OCI-LY7 (cell line): ENCODE measurements at regions not wholly inside any gene's neighbourhood (a gene's known extent, or its start where the extent isn't known, plus 50 kb on each side); places are given as distances from the start of the nearest gene placed in this dataset.

Source experiments
- BruUV-seq: library from RNA; stranded (reverse); fragments of 400-500 nt; replicated peaks from 2 replicates; lab custom pipeline; 2021; lab: Mats Ljungman, UMichigan
- CTCF ChIA-PET: fragments of 300-600 bp; sonication (Branson Sonifier 250); formaldehyde crosslinking; loops from one replicate; lab custom pipeline; 2022; ENCODE audit warnings: antibody characterized with exemption; ENCODE audit not compliant: unreplicated experiment; lab: Charles Lee
- POLR2A ChIA-PET: fragments of 300-600 bp; sonication (Branson Sonifier 250); formaldehyde crosslinking; loops from one replicate; lab custom pipeline; 2022; ENCODE audit warnings: antibody characterized with exemption; lab: Charles Lee
- DNase-seq: peaks from one replicate; pipeline ENCODE4 v3.0.0-alpha.2; 2015; ENCODE audit warnings: low spot score
- H2AFZ ChIP-seq: fragments of 200-600 bp; sonication (generic), shearing (Covaris generic); 2 replicates; pipeline ENCODE4 v1.6.1; 2014; ENCODE audit warnings: mild to moderate bottlenecking, antibody characterized with exemption, low read length, moderate library complexity
- H3K27ac ChIP-seq: fragments of 200-600 bp; sonication (generic); 2 replicates; pipeline ENCODE4 v1.5.1; 2014; ENCODE audit warnings: mixed run types, low read depth, mild to moderate bottlenecking, moderate library complexity, low read length, inconsistent platforms; ENCODE audit not compliant: poor library complexity, severe bottlenecking
- H3K36me3 ChIP-seq: fragments of 200-600 bp; sonication (generic); 2 replicates; pipeline ENCODE4 v1.6.1; 2014; ENCODE audit warnings: mild to moderate bottlenecking, antibody characterized with exemption, low read length, moderate library complexity, mixed read lengths; ENCODE audit not compliant: insufficient read depth
- H3K4me1 ChIP-seq: fragments of 200-600 bp; sonication (generic); 2 replicates; pipeline ENCODE4 v1.5.1; 2014; ENCODE audit warnings: mild to moderate bottlenecking, low read length; ENCODE audit not compliant: insufficient read depth, poor library complexity, severe bottlenecking
- H3K4me2 ChIP-seq: fragments of 200-600 bp; sonication (generic); 2 replicates; pipeline ENCODE4 v1.6.1; 2014; ENCODE audit warnings: mild to moderate bottlenecking, low read length
- H3K4me3 ChIP-seq: fragments of 200-600 bp; sonication (generic); 2 replicates; pipeline ENCODE4 v1.5.1; 2014; ENCODE audit warnings: mild to moderate bottlenecking, low read depth, low read length; ENCODE audit not compliant: poor library complexity, severe bottlenecking
- H3K79me2 ChIP-seq: fragments of 200-600 bp; sonication (generic); 2 replicates; pipeline ENCODE4 v1.6.1; 2016; ENCODE audit warnings: low read depth, mild to moderate bottlenecking, low read length, moderate library complexity, mixed read lengths; ENCODE audit not compliant: insufficient read depth
- H3K9me2 ChIP-seq: fragments of 200-600 bp; sonication (generic); 2 replicates; pipeline ENCODE4 v1.6.1; 2016; ENCODE audit warnings: mild to moderate bottlenecking, low read length, mixed read lengths; ENCODE audit not compliant: insufficient read depth
- H3K9me3 ChIP-seq: fragments of 200-600 bp; sonication (generic); 2 replicates; pipeline ENCODE4 v1.6.1; 2014; ENCODE audit warnings: mild to moderate bottlenecking, mixed run types, low read length, mixed read lengths
- H4K20me1 ChIP-seq: fragments of 200-600 bp; sonication (generic); 2 replicates; pipeline ENCODE4 v1.6.1; 2014; ENCODE audit warnings: mild to moderate bottlenecking, antibody characterized with exemption, low read length, moderate library complexity, mixed read lengths; ENCODE audit not compliant: insufficient read depth
- EZH2phosphoT487 ChIP-seq: fragments of 200-600 bp; sonication (generic); IDR thresholded peaks from 2 replicates; pipeline ENCODE4 v1.6.1; 2018; ENCODE audit warnings: low read depth, borderline replicate concordance, mild to moderate bottlenecking, mixed run types, antibody characterized with exemption, low read length, moderate library complexity, mixed read lengths
- intact Hi-C: fragments of 100-400 bp; cut with micrococcal nuclease; formaldehyde crosslinking; loops from one replicate; pipeline ENCODE4 v1.10.0; 2022; ENCODE audit not compliant: unreplicated experiment
- TF ChIP-seq, protein P1 (sequence below): fragments of 200-600 bp; sonication (generic); conservative IDR thresholded peaks from 2 replicates; pipeline ENCODE4 v1.5.1; 2014; ENCODE audit warnings: mild to moderate bottlenecking, antibody characterized with exemption, low read length, moderate library complexity, mixed read lengths

GRCh38 chr17:77793146-77793970 lies 165.1 kb upstream of the TNRC6C start:
- Histone ChIP-seq H3K27ac (no peak overlapping the region), H3K79me2 (no peaks in the 10 kb centered on the region), H2AFZ (no peak overlapping the region), H3K4me3 (no peak overlapping the region), H3K4me1 (no peaks in the 10 kb centered on the region), H3K9me3 (no peaks in the 10 kb centered on the region), H3K36me3 (no peaks in the 10 kb centered on the region), H4K20me1 (no peaks in the 10 kb centered on the region), H3K9me2 (no peaks in the 10 kb centered on the region), H3K4me2 (no peak overlapping the region)
- no peak for DNase-seq
- POLR2A ChIA-PET: no interaction called here
- intact Hi-C loops: no loop called here
- TF ChIP-seq, protein P1, sequence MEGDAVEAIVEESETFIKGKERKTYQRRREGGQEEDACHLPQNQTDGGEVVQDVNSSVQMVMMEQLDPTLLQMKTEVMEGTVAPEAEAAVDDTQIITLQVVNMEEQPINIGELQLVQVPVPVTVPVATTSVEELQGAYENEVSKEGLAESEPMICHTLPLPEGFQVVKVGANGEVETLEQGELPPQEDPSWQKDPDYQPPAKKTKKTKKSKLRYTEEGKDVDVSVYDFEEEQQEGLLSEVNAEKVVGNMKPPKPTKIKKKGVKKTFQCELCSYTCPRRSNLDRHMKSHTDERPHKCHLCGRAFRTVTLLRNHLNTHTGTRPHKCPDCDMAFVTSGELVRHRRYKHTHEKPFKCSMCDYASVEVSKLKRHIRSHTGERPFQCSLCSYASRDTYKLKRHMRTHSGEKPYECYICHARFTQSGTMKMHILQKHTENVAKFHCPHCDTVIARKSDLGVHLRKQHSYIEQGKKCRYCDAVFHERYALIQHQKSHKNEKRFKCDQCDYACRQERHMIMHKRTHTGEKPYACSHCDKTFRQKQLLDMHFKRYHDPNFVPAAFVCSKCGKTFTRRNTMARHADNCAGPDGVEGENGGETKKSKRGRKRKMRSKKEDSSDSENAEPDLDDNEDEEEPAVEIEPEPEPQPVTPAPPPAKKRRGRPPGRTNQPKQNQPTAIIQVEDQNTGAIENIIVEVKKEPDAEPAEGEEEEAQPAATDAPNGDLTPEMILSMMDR: no peak
- no peak for TF ChIP-seq EZH2phosphoT487
- no TSS peak for BruUV-seq
- CTCF ChIA-PET: no interaction called here

GRCh38 chr17:77793971-77794235 lies 164.6 kb upstream of the TNRC6C start:
- H4K20me1 ChIP-seq: no peaks in the 10 kb centered on the region
- no peak overlapping the region for H2AFZ ChIP-seq
- H3K27ac ChIP-seq: no peak overlapping the region
- no peak for DNase-seq
- no peak overlapping the region for H3K4me3 ChIP-seq
- H3K4me1 ChIP-seq: no peaks in the 10 kb centered on the region
- no peak overlapping the region for H3K4me2 ChIP-seq
- H3K9me3 ChIP-seq: no peaks in the 10 kb centered on the region
- H3K36me3 ChIP-seq: no peaks in the 10 kb centered on the region
- BruUV-seq: no TSS peak
- ChIA-PET CTCF (no interaction called here), POLR2A (no interaction called here)
- no peaks in the 10 kb centered on the region for H3K79me2 ChIP-seq
- no peak for TF ChIP-seq EZH2phosphoT487
- TF ChIP-seq, protein P1: no peak
- H3K9me2 ChIP-seq: no peaks in the 10 kb centered on the region
- intact Hi-C loops: no loop called here

- Histone ChIP-seq H3K36me3 (no peaks in the 10 kb centered on the region), H3K9me2 (no peaks in the 10 kb centered on the region), H3K4me1 (no peaks in the 10 kb centered on the region), H3K4me3 (no peak overlapping the region), H2AFZ (no peak overlapping the region), H3K9me3 (no peaks in the 10 kb centered on the region), H3K27ac (no peak overlapping the region), H4K20me1 (no peaks in the 10 kb centered on the region), H3K4me2 (no peak overlapping the region), H3K79me2 (no peaks in the 10 kb centered on the region)
- intact Hi-C loops: no loop called here
- no peak for DNase-seq
- no peak for TF ChIP-seq EZH2phosphoT487
- TF ChIP-seq, protein P1: no peak
- ChIA-PET CTCF (no interaction called here), POLR2A (no interaction called here)
- no TSS peak for BruUV-seq
These were observed 163.7 kb upstream of the TNRC6C start for GRCh38 chr17:77794846-77795245.
